KOPT-K1 (cell line): ENCODE measurements at regions not wholly inside any gene's neighbourhood (a gene's known extent, or its start where the extent isn't known, plus 50 kb on each side); places are given as distances from the start of the nearest gene placed in this dataset.
A peak's percentile ranks its signal among the peaks of the same experiment; 100 is the strongest.
"Not testable (repeated sequence)": the region's sequence is repeated elsewhere in the genome, so short reads cannot be mapped to it uniquely, and the experiment has no call there.

Source experiments
- H3K27ac ChIP-seq: fragments of 200-600 bp; sonication (generic); 2 replicates; pipeline ENCODE4 v1.5.1; 2016; ENCODE audit warnings: antibody characterized with exemption, mild to moderate bottlenecking, low read depth, low read length; ENCODE audit not compliant: poor library complexity, severe bottlenecking
- H3K36me3 ChIP-seq: fragments of 200-600 bp; sonication (generic); 2 replicates; pipeline ENCODE4 v1.5.1; 2017; ENCODE audit warnings: antibody characterized with exemption, mild to moderate bottlenecking, low read length, moderate library complexity; ENCODE audit not compliant: insufficient read depth
- H3K9me3 ChIP-seq: fragments of 200-600 bp; sonication (generic); 2 replicates; pipeline ENCODE4 v1.5.1; 2017; ENCODE audit warnings: antibody characterized with exemption, low read length, mild to moderate bottlenecking; ENCODE audit not compliant: insufficient read depth, poor library complexity, severe bottlenecking

DNA sequence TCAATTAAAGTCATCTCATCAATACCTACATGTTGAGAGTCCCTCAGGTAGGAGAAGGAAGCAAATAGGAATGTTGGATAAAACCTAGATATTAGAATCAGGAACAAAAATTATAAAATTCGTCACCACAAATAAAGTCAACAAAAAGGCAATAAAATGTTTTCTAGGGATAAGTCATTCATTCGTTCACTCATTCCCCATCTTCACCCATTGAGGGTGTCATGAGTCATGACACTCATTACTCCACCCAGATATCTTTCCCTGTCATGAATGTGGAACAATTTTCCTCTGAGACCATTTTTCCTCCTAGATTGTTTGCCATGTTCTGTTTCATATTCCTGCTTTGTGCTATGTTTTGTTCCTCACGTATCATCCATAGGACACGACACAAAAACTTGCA is 50.9 kb upstream of the OLIG3 start:
- Histone ChIP-seq H3K27ac (no peak overlapping the region), H3K36me3 (no peaks in the 10 kb centered on the region), H3K9me3 (no peaks in the 10 kb centered on the region)

DNA sequence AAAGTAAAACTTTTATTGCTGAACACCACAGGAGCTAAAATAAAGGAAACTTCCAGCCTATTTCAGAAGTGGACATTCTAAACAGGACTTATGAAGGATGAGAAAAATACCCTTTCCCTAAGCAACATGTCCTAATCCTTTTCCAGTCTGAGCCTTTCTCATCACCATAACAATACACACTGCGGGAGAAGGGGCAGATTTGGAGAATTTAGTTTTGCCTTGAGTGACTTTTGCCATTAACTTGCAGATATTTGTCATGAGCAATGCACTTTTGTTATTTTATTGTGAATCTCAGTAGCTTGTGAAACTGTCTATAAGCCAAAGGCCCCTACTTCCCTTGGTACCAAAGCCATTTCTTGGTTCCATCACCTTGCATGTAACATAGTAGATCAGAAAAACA is 53.0 kb upstream of the OLIG3 start:
- Histone ChIP-seq H3K36me3 (no peaks in the 10 kb centered on the region), H3K9me3 (no peaks in the 10 kb centered on the region), H3K27ac (no peak overlapping the region)

GRCh38 chr6:137547601-137548000 is 53.4 kb upstream of the OLIG3 start:
- no peak overlapping the region for H3K27ac ChIP-seq
- H3K36me3 ChIP-seq: no peaks in the 10 kb centered on the region
- no peaks in the 10 kb centered on the region for H3K9me3 ChIP-seq

- Histone ChIP-seq H3K27ac (no peak overlapping the region), H3K36me3 (no peaks in the 10 kb centered on the region), H3K9me3 (no peaks in the 10 kb centered on the region)
Measured at GRCh38 chr6:137549106-137549505, 54.9 kb upstream of the OLIG3 start.

- no peaks in the 10 kb centered on the region for H3K9me3 ChIP-seq
- H3K36me3 ChIP-seq: no peaks in the 10 kb centered on the region
- H3K27ac ChIP-seq: no peak overlapping the region
Measured at GRCh38 chr6:137550535-137550934, 56.3 kb upstream of the OLIG3 start.

DNA sequence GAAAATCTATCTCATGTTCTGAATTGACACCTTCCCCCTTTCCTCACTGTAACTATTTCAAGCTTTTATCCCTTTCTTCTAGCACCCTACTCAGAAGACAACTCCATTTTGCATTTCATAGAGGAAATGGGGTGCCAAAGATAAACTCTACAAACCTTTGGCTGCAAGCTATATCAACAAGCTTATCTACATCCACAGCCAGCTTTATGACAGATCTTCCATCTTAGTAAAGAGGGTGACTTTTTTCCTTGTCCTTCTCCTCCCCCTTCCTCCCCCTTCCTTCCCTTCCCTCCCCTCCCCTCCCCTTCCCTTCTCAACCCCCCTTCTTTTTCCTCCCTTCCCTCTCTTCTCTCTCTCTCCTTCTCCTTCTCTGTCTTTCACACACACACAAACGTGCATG is 58.0 kb upstream of the OLIG3 start:
- Histone ChIP-seq H3K9me3 (no peaks in the 10 kb centered on the region), H3K27ac (no peak overlapping the region), H3K36me3 (no peaks in the 10 kb centered on the region)

GRCh38 chr6:137552809-137553208 is 58.6 kb upstream of the OLIG3 start:
- Histone ChIP-seq H3K27ac (no peak overlapping the region), H3K9me3 (no peaks in the 10 kb centered on the region), H3K36me3 (no peaks in the 10 kb centered on the region)

- H3K9me3 ChIP-seq: peaks cover 16% of the 10 kb centered on the region
Measured at GRCh38 chr6:137559521-137560183, 65.5 kb upstream of the OLIG3 start.

DNA sequence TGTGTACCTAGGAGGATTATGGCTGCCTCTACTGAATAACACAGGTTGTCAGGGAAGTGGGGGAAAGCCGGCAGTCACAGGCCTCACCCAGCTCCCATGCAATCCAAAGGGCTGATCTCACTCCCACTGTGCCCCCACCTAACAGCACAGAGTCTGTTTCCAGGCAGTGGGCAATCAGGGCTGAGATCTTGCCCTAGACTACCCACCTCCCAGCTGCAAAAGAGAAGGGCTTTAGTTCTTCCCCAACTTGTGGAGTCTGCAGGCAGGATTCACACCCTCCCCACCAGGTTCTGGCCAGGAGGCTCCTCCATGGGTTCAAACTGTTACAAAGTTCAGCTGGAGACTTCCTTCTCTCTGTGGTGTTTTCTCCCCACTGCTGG is 66.0 kb upstream of the OLIG3 start:
- Histone ChIP-seq H3K27ac (peak overlapping the region; percentile 56), H3K9me3 (peaks cover 16% of the 10 kb centered on the region), H3K36me3 (no peaks in the 10 kb centered on the region)

More at GRCh38 chr6:137559521-137560183, 65.5 kb upstream of the OLIG3 start:
- peak overlapping the region; percentile 56 for H3K27ac ChIP-seq
- H3K36me3 ChIP-seq: not testable (repeated sequence)

- Histone ChIP-seq H3K9me3 (no peaks in the 10 kb centered on the region), H3K36me3 (no peaks in the 10 kb centered on the region), H3K27ac (no peak overlapping the region)
Measured at GRCh38 chr6:137568067-137568466, 73.9 kb upstream of the OLIG3 start.

DNA sequence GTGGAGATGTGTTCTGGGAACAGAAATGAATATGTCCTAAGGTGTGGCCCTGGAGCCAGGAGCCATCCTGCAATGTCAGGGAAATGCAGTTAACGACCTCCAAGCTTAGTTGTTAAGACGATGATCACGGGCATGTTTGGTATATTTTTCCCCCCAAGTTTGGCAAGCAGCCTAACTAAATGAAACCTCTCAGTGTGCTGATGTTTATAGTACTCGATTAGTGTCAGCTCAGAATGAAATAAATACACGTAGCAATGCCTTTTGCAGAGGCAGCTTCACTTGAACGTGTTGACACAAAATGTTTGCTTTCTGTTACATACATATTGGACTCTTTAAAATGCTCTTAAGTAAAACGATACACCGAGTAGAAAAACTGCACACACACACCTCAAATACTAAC is 76.2 kb upstream of the OLIG3 start:
- Histone ChIP-seq H3K9me3 (no peaks in the 10 kb centered on the region), H3K27ac (no peak overlapping the region), H3K36me3 (no peaks in the 10 kb centered on the region)

DNA sequence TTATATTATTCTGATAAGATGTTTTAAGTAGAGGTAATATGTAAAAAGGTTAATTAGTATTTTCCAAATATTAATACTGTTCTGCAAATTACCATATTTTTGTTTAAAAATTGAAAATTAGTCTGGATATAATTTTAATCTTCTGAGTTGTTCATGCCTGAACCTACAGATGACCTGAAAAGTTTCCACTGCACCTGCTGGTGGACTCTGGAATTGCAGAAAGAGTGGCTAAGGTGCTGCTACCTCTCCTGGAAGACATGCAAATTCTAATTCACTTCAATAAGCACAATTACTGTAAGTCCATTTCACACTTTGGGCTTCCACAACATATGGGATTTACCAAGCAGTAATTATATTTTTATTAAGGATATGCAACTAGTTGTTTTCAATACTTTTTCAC is 77.7 kb upstream of the OLIG3 start:
- Histone ChIP-seq H3K9me3 (no peaks in the 10 kb centered on the region), H3K36me3 (no peaks in the 10 kb centered on the region), H3K27ac (no peak overlapping the region)

- H3K36me3 ChIP-seq: no peaks in the 10 kb centered on the region
- H3K27ac ChIP-seq: no peak overlapping the region
- no peaks in the 10 kb centered on the region for H3K9me3 ChIP-seq
Measured at GRCh38 chr6:137573739-137574138, 79.5 kb upstream of the OLIG3 start.

DNA sequence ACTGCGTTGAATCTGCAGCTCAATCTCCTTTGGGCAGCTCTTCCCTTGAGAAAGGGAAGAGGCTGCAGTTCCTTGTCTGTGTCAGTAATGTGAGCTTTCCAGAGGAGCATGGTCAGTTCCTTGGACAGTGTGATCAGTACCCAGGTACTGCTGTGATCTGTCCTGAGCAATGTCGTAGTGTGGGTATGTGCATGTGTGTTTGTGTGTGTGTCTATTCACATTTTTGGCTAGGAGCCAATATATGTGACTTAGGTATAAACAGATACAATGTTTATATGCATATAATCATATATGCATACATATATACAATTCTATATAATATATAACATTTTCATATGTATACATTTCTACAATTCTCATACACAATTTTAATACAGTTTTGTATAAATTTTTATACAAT is 85.4 kb upstream of the OLIG3 start:
- no peak overlapping the region for H3K27ac ChIP-seq
- H3K9me3 ChIP-seq: no peaks in the 10 kb centered on the region
- no peaks in the 10 kb centered on the region for H3K36me3 ChIP-seq

- Histone ChIP-seq H3K9me3 (no peaks in the 10 kb centered on the region), H3K27ac (no peak overlapping the region), H3K36me3 (no peaks in the 10 kb centered on the region)
Measured at GRCh38 chr6:137581019-137581707, 87.0 kb upstream of the OLIG3 start.

- not testable (repeated sequence) for H3K27ac ChIP-seq, H3K9me3 ChIP-seq, H3K36me3 ChIP-seq
Measured at GRCh38 chr6:137583519-137583918, 89.3 kb upstream of the OLIG3 start.
